B cell (primary cell): ENCODE measurements at regions not wholly inside any gene's neighbourhood (a gene's known extent, or its start where the extent isn't known, plus 50 kb on each side); places are given as distances from the start of the nearest gene placed in this dataset.
"Not testable (repeated sequence)": the region's sequence is repeated elsewhere in the genome, so short reads cannot be mapped to it uniquely, and the experiment has no call there.

Experiments
- ATAC-seq: fragments of 200-7000 bp; cut with Tn5 transposase; one replicate; pipeline ENCODE4 v1.10.0; 2021; ENCODE audit warnings: low read depth, mild to moderate bottlenecking, moderate number of reproducible peaks, moderate library complexity
- CTCF ChIA-PET: fragments of 350-600 bp; sonication (Branson Sonifier 250); formaldehyde crosslinking; loops from one replicate; lab custom pipeline; 2021; ENCODE audit warnings: antibody characterized with exemption, inconsistent platforms; lab: Charles Lee
- POLR2A ChIA-PET: fragments of 350-600 bp; sonication (Branson Sonifier 250); formaldehyde crosslinking; loops from one replicate; lab custom pipeline; 2021; ENCODE audit warnings: antibody characterized with exemption; lab: Charles Lee
- DNase-seq: peaks from one replicate; pipeline ENCODE4 v3.0.0; 2013
- H2AFZ ChIP-seq: 2 replicates; pipeline ENCODE4 v1.6.1; 2012; ENCODE audit warnings: mild to moderate bottlenecking, low read depth, low read length; ENCODE audit not compliant: insufficient read depth, poor library complexity, severe bottlenecking
- H3K27ac ChIP-seq, 2 donors: 1 replicate in 1 of 2; 2 replicates in 1 of 2; pipeline ENCODE4 v1.5.1; 2012 to 2013; ENCODE audit warnings: low read length in 2 of 2, mild to moderate bottlenecking in 2 of 2, moderate library complexity in 1 of 2
- H3K27me3 ChIP-seq, 4 experiments: fragments of 200-600 bp in 1 of 4; sonication (generic) in 1 of 4; replicated peaks in 1 of 4; 1 replicate in 2 of 4; 2 replicates in 2 of 4; pipeline versions ENCODE4 v1.6.1 to v1.7.0; 2013 to 2016; ENCODE audit warnings: low read length in 3 of 4, mild to moderate bottlenecking in 2 of 4, mixed read lengths in 1 of 4, moderate library complexity in 1 of 4; ENCODE audit not compliant: insufficient read depth in 4 of 4, control insufficient read depth in 3 of 4; ENCODE audit errors: control extremely low read depth in 1 of 4
- H3K36me3 ChIP-seq, 2 experiments: replicated peaks in 1 of 2; 1 replicate in 1 of 2; 2 replicates in 1 of 2; pipeline versions ENCODE4 v1.6.1 to v1.7.1; 2013; ENCODE audit warnings: low read length in 1 of 2; ENCODE audit not compliant: insufficient read depth in 2 of 2, control insufficient read depth in 1 of 2; ENCODE audit errors: control extremely low read depth in 1 of 2, extremely low read depth in 1 of 2
- H3K4me1 ChIP-seq, 2 donors: fragments of 200-600 bp in 1 of 2; sonication (generic) in 1 of 2; 1 replicate in 1 of 2; 2 replicates in 1 of 2; pipeline versions ENCODE4 v1.5.1 to v1.6.1; 2013 to 2017; ENCODE audit warnings: low read length in 2 of 2; ENCODE audit not compliant: control insufficient read depth in 2 of 2, insufficient read depth in 2 of 2
- H3K4me2 ChIP-seq: replicated peaks from 2 replicates; pipeline ENCODE3; 2012; ENCODE audit warnings: mild to moderate bottlenecking, low read depth, low read length; ENCODE audit not compliant: poor library complexity, severe bottlenecking
- H3K4me3 ChIP-seq, 5 experiments: fragments of 200-600 bp in 1 of 5; sonication (generic) in 1 of 5; 1 replicate in 3 of 5; 2 replicates in 2 of 5; pipeline versions ENCODE4 v1.5.1 to v1.7.0; 2011 to 2016; ENCODE audit warnings: low read length in 4 of 5, mild to moderate bottlenecking in 4 of 5, low read depth in 2 of 5, control low read depth in 1 of 5, moderate library complexity in 1 of 5; ENCODE audit not compliant: insufficient read depth in 1 of 5; ENCODE audit errors: control extremely low read depth in 1 of 5, extremely low read depth in 1 of 5
- H3K79me2 ChIP-seq: fragments of 200-600 bp; sonication (generic); one replicate; pipeline ENCODE4 v1.6.0; 2016; ENCODE audit warnings: low read length; ENCODE audit not compliant: control insufficient read depth, insufficient read depth
- H3K9ac ChIP-seq: fragments of 200-600 bp; sonication (generic); 2 replicates; pipeline ENCODE4 v1.6.1; 2017; ENCODE audit warnings: mild to moderate bottlenecking, low read length, moderate library complexity
- H3K9me3 ChIP-seq, 3 donors: one replicate each; pipeline versions ENCODE4 v1.6.1 to v1.7.1; 2013; ENCODE audit warnings: low read length in 2 of 3; ENCODE audit not compliant: control insufficient read depth in 2 of 3, insufficient read depth in 1 of 3; ENCODE audit errors: control extremely low read depth in 1 of 3
- H4K20me1 ChIP-seq: 2 replicates; pipeline ENCODE4 v1.6.0; 2012; ENCODE audit warnings: mild to moderate bottlenecking, low read length; ENCODE audit not compliant: insufficient read depth, control insufficient read depth, poor library complexity, severe bottlenecking
- H3K27ac Mint-ChIP-seq: one replicate; pipeline ENCODE4 v1.8.0; 2021; ENCODE audit warnings: mixed read lengths
- H3K27me3 Mint-ChIP-seq: one replicate; pipeline ENCODE4 v1.8.0; 2021; ENCODE audit warnings: mixed read lengths
- H3K4me1 Mint-ChIP-seq: one replicate; pipeline ENCODE4 v1.8.0; 2021; ENCODE audit warnings: mixed read lengths
- H3K4me3 Mint-ChIP-seq: one replicate; pipeline ENCODE4 v1.8.0; 2021; ENCODE audit warnings: mixed read lengths
- H3K9me3 Mint-ChIP-seq: one replicate; pipeline ENCODE4 v1.8.0; 2022; ENCODE audit warnings: mixed read lengths; ENCODE audit not compliant: insufficient read depth
- CTCF ChIP-seq: fragments of 200-600 bp; IDR thresholded peaks from one replicate; pipeline ENCODE4 v1.8.0; 2022; ENCODE audit warnings: antibody characterized with exemption, mild to moderate bottlenecking
- EZH2 ChIP-seq: IDR thresholded peaks from 2 replicates; pipeline ENCODE4 v1.6.1; 2012; ENCODE audit warnings: borderline replicate concordance, low read depth, mild to moderate bottlenecking, moderate library complexity, low read length; ENCODE audit not compliant: insufficient read depth, poor library complexity, severe bottlenecking
- WGBS: methylation state at CpG from one replicate; pipeline ENCODE4 v1.1.5; 2013; ENCODE audit warnings: missing lambda C conversion rate; ENCODE audit not compliant: insufficient coverage; 5-methylcytosine and 5-hydroxymethylcytosine counted together
- intact Hi-C: fragments of 100-400 bp; cut with micrococcal nuclease; formaldehyde crosslinking; loops from one replicate; pipeline ENCODE4 v1.10.0; 2022

DNA sequence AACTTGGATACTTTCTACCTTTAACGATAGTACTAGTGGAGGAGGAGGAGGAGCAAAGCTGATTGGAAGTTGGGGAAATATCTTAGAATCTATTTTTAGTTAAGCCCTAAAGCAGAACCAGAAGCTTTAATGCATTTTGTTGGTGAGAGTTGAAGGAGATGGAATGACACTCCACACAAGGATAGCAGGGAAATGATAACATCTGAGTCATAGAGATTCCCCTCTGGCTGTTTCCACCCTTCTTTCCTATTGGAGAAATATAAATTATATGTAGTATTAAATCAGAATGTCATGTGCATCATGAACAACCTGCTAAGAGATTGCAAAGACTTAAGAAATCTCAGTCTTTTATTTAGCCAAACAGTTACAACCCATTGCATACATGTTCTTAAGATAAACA is 1357.7 kb downstream of the NCAM2 start:
- no peak for ATAC-seq
- H3K27ac Mint-ChIP-seq: no peak overlapping the region
- H2AFZ ChIP-seq: no peak overlapping the region
- no peaks in the 10 kb centered on the region for H3K27me3 ChIP-seq
- H3K4me1 Mint-ChIP-seq: no peaks in the 10 kb centered on the region
- H3K36me3 ChIP-seq: no peaks in the 10 kb centered on the region
- no peak overlapping the region for H3K4me3 ChIP-seq
- intact Hi-C loops: no loop called here
- H3K4me1 ChIP-seq: no peaks in the 10 kb centered on the region
- H3K27me3 Mint-ChIP-seq: no peaks in the 10 kb centered on the region
- ChIA-PET POLR2A (no interaction called here), CTCF (no interaction called here)
- WGBS: no CpG with 5 or more reads among the region's 1 CpG
- no peak overlapping the region for H3K9ac ChIP-seq
- no peak overlapping the region for H3K27ac ChIP-seq
- no peaks in the 10 kb centered on the region for H4K20me1 ChIP-seq
- H3K79me2 ChIP-seq: no peaks in the 10 kb centered on the region
- TF ChIP-seq EZH2 (no peak), CTCF (no peak)
- peaks cover 0 to 4% (median 0%) of the 10 kb centered on the region in 3 donors for H3K9me3 ChIP-seq
- H3K4me3 Mint-ChIP-seq: no peak overlapping the region
- no peak overlapping the region for H3K4me2 ChIP-seq
- peaks cover 5% of the 10 kb centered on the region for H3K9me3 Mint-ChIP-seq
- DNase-seq: no peak

DNA sequence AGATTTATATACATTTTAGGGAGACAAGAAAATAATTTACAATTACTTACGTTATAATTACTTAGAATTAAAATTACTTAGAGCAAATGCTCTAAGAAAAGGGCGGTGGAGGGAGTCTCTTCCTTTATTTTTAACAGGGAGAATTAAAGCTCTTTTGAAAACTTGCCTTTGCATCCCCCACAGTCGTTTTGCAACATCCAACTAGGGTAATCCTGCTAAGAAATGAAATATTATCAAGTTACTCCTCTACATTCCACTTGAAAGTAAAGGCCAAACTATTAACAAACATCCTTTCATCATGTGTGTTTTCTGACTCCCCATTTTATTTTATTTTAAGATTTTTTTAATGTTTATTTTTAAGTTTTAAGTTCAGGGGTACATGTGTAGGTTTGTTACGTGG is 1358.5 kb downstream of the NCAM2 start:
- H3K27ac Mint-ChIP-seq: no peak overlapping the region
- Histone ChIP-seq H3K27me3 (no peaks in the 10 kb centered on the region), H3K27ac (no peak overlapping the region), H3K9ac (no peak overlapping the region), H3K79me2 (no peaks in the 10 kb centered on the region), H4K20me1 (no peaks in the 10 kb centered on the region), H3K36me3 (no peaks in the 10 kb centered on the region), H2AFZ (no peak overlapping the region), H3K9me3 (peaks cover 0 to 4% (median 0%) of the 10 kb centered on the region in 3 donors), H3K4me1 (no peaks in the 10 kb centered on the region), H3K4me2 (no peak overlapping the region), H3K4me3 (no peak overlapping the region)
- no peak overlapping the region for H3K4me3 Mint-ChIP-seq
- CTCF ChIA-PET: no interaction called here
- no peaks in the 10 kb centered on the region for H3K4me1 Mint-ChIP-seq
- peaks cover 5% of the 10 kb centered on the region for H3K9me3 Mint-ChIP-seq
- ATAC-seq (no peak), DNase-seq (no peak)
- intact Hi-C loops: no loop called here
- POLR2A ChIA-PET: no interaction called here
- TF ChIP-seq EZH2 (no peak), CTCF (no peak)
- no peaks in the 10 kb centered on the region for H3K27me3 Mint-ChIP-seq
- WGBS: no CpG with 5 or more reads among the region's 4 CpGs

DNA sequence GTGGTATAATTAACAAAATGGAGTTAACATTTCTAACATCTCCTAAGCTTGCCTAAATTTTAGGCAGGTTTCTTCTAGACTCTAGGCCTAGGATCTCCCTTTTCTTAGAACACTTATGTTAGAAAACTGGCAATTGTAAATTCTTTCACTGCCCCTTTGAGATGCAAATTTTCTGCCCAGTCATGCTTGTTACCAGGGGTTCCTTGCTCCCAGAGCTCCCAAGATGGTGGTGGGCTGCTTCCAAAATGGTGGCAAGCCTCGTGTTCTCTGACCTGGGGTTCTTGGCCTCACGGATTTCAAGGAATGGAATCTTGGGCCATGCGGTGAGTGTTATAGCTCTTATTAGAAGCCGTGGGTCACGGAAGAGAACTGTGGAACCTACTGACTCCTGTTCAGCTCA is 1361.4 kb downstream of the NCAM2 start:
- H3K27ac ChIP-seq, H3K36me3 ChIP-seq, H4K20me1 ChIP-seq, DNase-seq, H3K79me2 ChIP-seq, H2AFZ ChIP-seq, H3K27me3 Mint-ChIP-seq, CTCF ChIA-PET, H3K9me3 ChIP-seq, intact Hi-C loops, ATAC-seq, H3K9me3 Mint-ChIP-seq, H3K27ac Mint-ChIP-seq, H3K4me2 ChIP-seq, H3K4me3 Mint-ChIP-seq, H3K4me1 Mint-ChIP-seq, POLR2A ChIA-PET, H3K4me1 ChIP-seq, H3K9ac ChIP-seq, H3K4me3 ChIP-seq, H3K27me3 ChIP-seq: not testable (repeated sequence)
- WGBS: 67% methylated on average over 5 of the region's 5 CpGs
